CD4-positive, alpha-beta T cell treated with Interleukin-12 subunit alpha and Interleukin-12 subunit beta, for 1 hour (primary cell): ENCODE measurements at regions not wholly inside any gene's neighbourhood (a gene's known extent, or its start where the extent isn't known, plus 50 kb on each side); places are given as distances from the start of the nearest gene placed in this dataset.

ENCODE experiments used
- DNase-seq: peaks from one replicate; pipeline ENCODE4 v3.0.0-alpha.2; 2020

- DNase-seq: no peak
These were observed 223.8 kb downstream of the GLI2 start for GRCh38 chr2:120959426-120959825.

- no peak for DNase-seq
These were observed 225.2 kb downstream of the GLI2 start for GRCh38 chr2:120960770-120961366.

- DNase-seq: no peak
These were observed 225.7 kb downstream of the GLI2 start for GRCh38 chr2:120961396-120961795.

- DNase-seq: no peak
These were observed 228.5 kb downstream of the GLI2 start for GRCh38 chr2:120963997-120964705.

GRCh38 chr2:120964819-120965218, 229.2 kb downstream of the GLI2 start:
- no peak for DNase-seq

- no peak for DNase-seq
These were observed 231.0 kb downstream of the GLI2 start for GRCh38 chr2:120966510-120967254.

- no peak for DNase-seq
These were observed 232.8 kb downstream of the GLI2 start for GRCh38 chr2:120968307-120969015.

GRCh38 chr2:120969613-120970355, 234.1 kb downstream of the GLI2 start:
- no peak for DNase-seq

- no peak for DNase-seq
These were observed 236.2 kb downstream of the GLI2 start for GRCh38 chr2:120971866-120972265.

- DNase-seq: no peak
These were observed 236.6 kb downstream of the GLI2 start for GRCh38 chr2:120972286-120972685.

- no peak for DNase-seq
These were observed 237.5 kb downstream of the GLI2 start for GRCh38 chr2:120973196-120973595.

GRCh38 chr2:120974950-120975349, 239.3 kb downstream of the GLI2 start:
- DNase-seq: no peak

- no peak for DNase-seq
These were observed 241.0 kb downstream of the GLI2 start for GRCh38 chr2:120976501-120977307.

GRCh38 chr2:120977582-120978358, 242.1 kb downstream of the GLI2 start:
- DNase-seq: no peak

- DNase-seq: no peak
These were observed 242.8 kb downstream of the GLI2 start for GRCh38 chr2:120978359-120979050.

GRCh38 chr2:120979398-120979797, 243.7 kb downstream of the GLI2 start:
- no peak for DNase-seq

- no peak for DNase-seq
These were observed 244.3 kb downstream of the GLI2 start for GRCh38 chr2:120979921-120980320.

GRCh38 chr2:120981443-120981842, 245.8 kb downstream of the GLI2 start:
- no peak for DNase-seq

GRCh38 chr2:120982598-120982997, 246.9 kb downstream of the GLI2 start:
- DNase-seq: no peak

- DNase-seq: no peak
These were observed 247.7 kb downstream of the GLI2 start for GRCh38 chr2:120983344-120983743.
